Sigmoid colon (tissue), 4 donors: ENCODE measurements at regions not wholly inside any gene's neighbourhood (a gene's known extent, or its start where the extent isn't known, plus 50 kb on each side); places are given as distances from the start of the nearest gene placed in this dataset.

Source experiments
- CTCF ChIP-seq, 4 experiments: fragments of 450-650 bp in 3 of 4; fragments of 200-600 bp in 1 of 4; IDR thresholded peaks; one replicate each; pipeline ENCODE4 v1.5.1; 2016 to 2019; ENCODE audit warnings: antibody characterized with exemption in 4 of 4, mild to moderate bottlenecking in 3 of 4, moderate library complexity in 2 of 4
- EP300 ChIP-seq, 4 donors: sonication (generic); formaldehyde crosslinking; IDR thresholded peaks; one replicate each; pipeline ENCODE4 v1.6.1; 2017; ENCODE audit warnings: antibody characterized with exemption in 4 of 4
- POLR2A ChIP-seq, 2 donors: fragments of 450-650 bp; IDR thresholded peaks; one replicate each; pipeline ENCODE4 v1.6.1; 2016; ENCODE audit warnings: antibody characterized with exemption in 2 of 2, mild to moderate bottlenecking in 2 of 2, moderate library complexity in 2 of 2
- POLR2AphosphoS5 ChIP-seq, 4 donors: sonication (generic); formaldehyde crosslinking; IDR thresholded peaks; one replicate each; pipeline ENCODE4 v1.6.1; 2017; ENCODE audit warnings: antibody characterized with exemption in 4 of 4

- TF ChIP-seq CTCF (IDR thresholded peaks at IDR 0.05) = no peak
- TF ChIP-seq EP300 (IDR thresholded peaks at IDR 0.05) = no peak
- no peak for TF ChIP-seq POLR2A (IDR thresholded peaks at IDR 0.05)
- TF ChIP-seq POLR2AphosphoS5 (IDR thresholded peaks at IDR 0.05) = no peak
Observed at GRCh38 chr15:54836052-54836795, 360.5 kb downstream of the RSL24D1 start.
